ENCODE measurements at regions not wholly inside any gene's neighbourhood (a gene's known extent, or its start where the extent isn't known, plus 50 kb on each side); places are given as distances from the start of the nearest gene placed in this dataset.

DNA sequence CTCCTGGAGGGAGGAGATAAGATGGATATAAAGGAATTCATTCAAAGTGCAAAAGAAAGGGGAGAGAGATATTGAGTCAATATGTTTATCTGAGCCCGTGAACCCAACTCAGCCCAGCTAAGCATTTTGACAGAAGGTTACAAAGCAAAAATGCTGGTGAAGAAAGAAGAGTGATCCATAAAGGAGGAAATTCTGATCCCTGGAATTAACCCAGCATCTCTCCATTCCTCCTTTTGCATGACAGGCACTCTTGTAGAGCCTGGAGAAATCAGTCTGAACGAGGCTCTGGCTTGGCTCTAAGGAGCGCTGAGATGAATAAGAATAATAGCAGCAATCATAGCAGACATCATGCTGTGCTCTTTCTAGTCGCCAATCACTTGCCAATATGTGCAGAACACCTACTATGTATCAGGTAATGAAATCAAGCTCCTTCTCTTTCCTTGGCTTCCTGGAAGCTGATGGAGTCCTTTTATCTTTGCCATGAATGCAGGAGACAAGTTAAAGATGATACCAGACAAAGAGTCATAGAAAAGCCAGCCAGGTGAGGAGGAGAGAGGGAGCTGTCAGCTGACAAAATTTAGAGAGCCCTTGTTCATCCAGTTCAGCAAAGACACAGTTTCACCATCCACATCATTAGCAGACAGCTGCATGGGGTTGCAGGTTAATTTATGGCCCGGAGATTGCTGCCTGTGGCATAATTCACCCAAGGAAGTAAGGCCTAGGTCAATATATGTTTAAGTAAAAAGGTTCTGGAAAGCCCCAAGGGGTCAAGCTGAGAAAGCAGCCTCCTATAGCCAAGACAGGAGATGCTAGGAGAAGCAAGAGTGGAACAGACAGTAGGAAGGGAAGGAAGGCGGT lies 476.5 kb upstream of the TBX3 start:
- WGBS, 2 donors = 84 to 85% methylated on average over 6 of the region's 6 CpGs

DNA sequence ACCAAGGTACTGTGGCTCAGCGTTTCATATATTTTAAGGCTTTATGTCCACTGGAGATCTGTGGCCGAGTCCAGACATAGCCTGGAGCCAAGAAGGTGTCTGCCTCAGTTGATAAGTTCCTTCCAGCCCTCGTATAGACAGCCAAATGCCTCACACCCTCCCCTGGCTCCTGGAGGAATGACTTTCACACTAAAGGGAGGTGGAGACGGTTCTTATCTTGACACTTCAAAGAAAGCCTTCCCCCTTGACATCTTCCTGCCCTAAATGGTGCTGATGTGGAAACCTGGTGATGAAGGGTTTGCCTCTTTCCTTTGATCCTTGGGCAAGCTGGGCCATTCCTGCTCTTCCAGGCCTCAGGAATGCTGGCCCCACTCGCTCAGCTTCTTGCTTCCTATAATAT lies 474.8 kb upstream of the TBX3 start:
- H3K27ac ChIP-seq (ENCODE audit: low read depth in 1 of 2, low read length in 1 of 2) = no peak overlapping the region
- no peak for ATAC-seq (ENCODE audit: insufficient read depth, low FRiP score)
- WGBS, 2 donors = 58 to 59% methylated on average over 5 of the region's 5 CpGs
- peak in 1 of 3 donors; percentile 9 for DNase-seq
- H3K9me3 ChIP-seq (ENCODE audit: control insufficient read depth in 4 of 4, insufficient read depth in 3 of 4, low read length in 3 of 4) = no peaks in the 10 kb centered on the region
- H3K27me3 ChIP-seq (ENCODE audit: control insufficient read depth in 3 of 3, insufficient read depth in 3 of 3, low read length in 2 of 3) = no peaks in the 10 kb centered on the region
- no peak overlapping the region for H3K9ac ChIP-seq (ENCODE audit: insufficient read depth in 1 of 2, low read length in 2 of 2)
- H3K36me3 ChIP-seq (ENCODE audit: control insufficient read depth in 4 of 4, insufficient read depth in 4 of 4, low read length in 4 of 4) = no peaks in the 10 kb centered on the region
- H3K4me1 ChIP-seq (ENCODE audit: control insufficient read depth in 5 of 5, insufficient read depth in 5 of 5, low read length in 5 of 5) = peaks cover 0 to 6% (median 0%) of the 10 kb centered on the region in 5 donors
- no peak for TF ChIP-seq CTCF (IDR thresholded peaks at IDR 0.05; ENCODE audit: control extremely low read depth, extremely low read depth)
- H3K4me3 ChIP-seq = no peak overlapping the region

More for the DNA sequence above, 476.5 kb upstream of the TBX3 start:
- Histone ChIP-seq H3K27me3 (ENCODE audit: control insufficient read depth in 3 of 3, insufficient read depth in 3 of 3, low read length in 2 of 3) (no peaks in the 10 kb centered on the region), H3K4me3 (no peak overlapping the region), H3K9me3 (ENCODE audit: control insufficient read depth in 4 of 4, insufficient read depth in 3 of 4, low read length in 3 of 4) (no peaks in the 10 kb centered on the region), H3K9ac (ENCODE audit: insufficient read depth in 1 of 2, low read length in 2 of 2) (no peak overlapping the region), H3K4me1 (ENCODE audit: control insufficient read depth in 5 of 5, insufficient read depth in 5 of 5, low read length in 5 of 5) (peaks cover 0 to 6% (median 0%) of the 10 kb centered on the region in 5 donors), H3K36me3 (ENCODE audit: control insufficient read depth in 4 of 4, insufficient read depth in 4 of 4, low read length in 4 of 4) (no peaks in the 10 kb centered on the region), H3K27ac (ENCODE audit: low read depth in 1 of 2, low read length in 1 of 2) (no peak overlapping the region)
- TF ChIP-seq CTCF (IDR thresholded peaks at IDR 0.05; ENCODE audit: control extremely low read depth, extremely low read depth) = no peak
- no peak for ATAC-seq (ENCODE audit: insufficient read depth, low FRiP score)
- DNase-seq = no peak

- ATAC-seq (ENCODE audit: insufficient read depth, low FRiP score) (no peak), DNase-seq (no peak)
- no peak overlapping the region for H3K4me3 ChIP-seq
- TF ChIP-seq CTCF (IDR thresholded peaks at IDR 0.05; ENCODE audit: control extremely low read depth, extremely low read depth) = no peak
- H3K4me1 ChIP-seq (ENCODE audit: control insufficient read depth in 5 of 5, insufficient read depth in 5 of 5, low read length in 5 of 5) = peaks cover 0 to 6% (median 0%) of the 10 kb centered on the region in 5 donors
- H3K27me3 ChIP-seq (ENCODE audit: control insufficient read depth in 3 of 3, insufficient read depth in 3 of 3, low read length in 2 of 3) = no peaks in the 10 kb centered on the region
- no peak overlapping the region for H3K9ac ChIP-seq (ENCODE audit: insufficient read depth in 1 of 2, low read length in 2 of 2)
- WGBS, 2 donors = 89 to 90% methylated on average over 7 of the region's 7 CpGs
- H3K9me3 ChIP-seq (ENCODE audit: control insufficient read depth in 4 of 4, insufficient read depth in 3 of 4, low read length in 3 of 4) = no peaks in the 10 kb centered on the region
- no peaks in the 10 kb centered on the region for H3K36me3 ChIP-seq (ENCODE audit: control insufficient read depth in 4 of 4, insufficient read depth in 4 of 4, low read length in 4 of 4)
- no peak overlapping the region for H3K27ac ChIP-seq (ENCODE audit: low read depth in 1 of 2, low read length in 1 of 2)
These were observed 472.0 kb upstream of the TBX3 start for GRCh38 chr12:115155665-115156645.
